Right lobe of liver (tissue), 4 donors: ENCODE measurements at regions not wholly inside any gene's neighbourhood (a gene's known extent, or its start where the extent isn't known, plus 50 kb on each side); places are given as distances from the start of the nearest gene placed in this dataset.

Source experiments
- POLR2A ChIP-seq: fragments of 450-650 bp; IDR thresholded peaks from one replicate; pipeline ENCODE4 v1.6.1; 2017; ENCODE audit warnings: antibody characterized with exemption, mild to moderate bottlenecking
- TF ChIP-seq, protein P1 (sequence below), 4 donors: fragments of 200-600 bp in 3 of 4; fragments of 450-650 bp in 1 of 4; IDR thresholded peaks; one replicate each; pipeline versions ENCODE4 v1.5.1 to v1.8.0; 2016 to 2022; ENCODE audit warnings: antibody characterized with exemption in 4 of 4, mild to moderate bottlenecking in 2 of 4
- donor health status: DM: no; HTN: no; CAD: no.
- donor health status: DM: no; HTN: no; CAD: no.
- donor health status: DM: no; HTN: yes; CAD: no.

DNA sequence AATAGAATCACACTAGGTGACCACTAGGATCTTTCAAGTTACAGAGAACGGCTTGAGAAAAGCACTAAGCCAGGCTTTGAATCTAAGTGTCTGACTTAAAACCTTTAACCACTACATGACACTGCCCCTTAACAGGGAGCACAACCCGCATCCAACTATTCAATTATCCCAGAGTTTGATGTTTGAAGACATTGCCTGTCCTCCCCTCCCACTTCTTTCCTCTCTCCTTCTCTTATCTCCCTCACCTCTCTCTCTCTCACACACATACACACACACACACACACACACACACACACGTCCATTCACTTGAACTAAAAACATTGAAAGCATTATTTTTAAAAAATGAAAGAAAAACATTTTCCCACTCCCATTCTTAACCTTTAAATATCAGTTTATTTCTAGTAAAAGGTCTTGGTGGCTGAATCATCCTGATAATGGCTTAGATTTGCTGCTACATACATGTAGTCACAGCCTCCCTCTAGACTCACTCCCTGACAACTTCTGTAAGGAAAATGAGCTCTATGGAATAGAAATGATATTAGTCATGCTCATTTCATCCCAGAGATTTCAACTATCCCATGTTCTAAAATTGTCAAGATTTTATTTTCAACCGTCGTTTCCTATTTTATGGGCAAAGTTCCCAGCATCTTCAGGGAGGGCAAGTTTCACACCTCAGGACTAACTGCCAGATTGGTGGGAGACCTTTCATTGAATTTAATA, 53.5 kb upstream of the RAP1B start:
- TF ChIP-seq, protein P1, sequence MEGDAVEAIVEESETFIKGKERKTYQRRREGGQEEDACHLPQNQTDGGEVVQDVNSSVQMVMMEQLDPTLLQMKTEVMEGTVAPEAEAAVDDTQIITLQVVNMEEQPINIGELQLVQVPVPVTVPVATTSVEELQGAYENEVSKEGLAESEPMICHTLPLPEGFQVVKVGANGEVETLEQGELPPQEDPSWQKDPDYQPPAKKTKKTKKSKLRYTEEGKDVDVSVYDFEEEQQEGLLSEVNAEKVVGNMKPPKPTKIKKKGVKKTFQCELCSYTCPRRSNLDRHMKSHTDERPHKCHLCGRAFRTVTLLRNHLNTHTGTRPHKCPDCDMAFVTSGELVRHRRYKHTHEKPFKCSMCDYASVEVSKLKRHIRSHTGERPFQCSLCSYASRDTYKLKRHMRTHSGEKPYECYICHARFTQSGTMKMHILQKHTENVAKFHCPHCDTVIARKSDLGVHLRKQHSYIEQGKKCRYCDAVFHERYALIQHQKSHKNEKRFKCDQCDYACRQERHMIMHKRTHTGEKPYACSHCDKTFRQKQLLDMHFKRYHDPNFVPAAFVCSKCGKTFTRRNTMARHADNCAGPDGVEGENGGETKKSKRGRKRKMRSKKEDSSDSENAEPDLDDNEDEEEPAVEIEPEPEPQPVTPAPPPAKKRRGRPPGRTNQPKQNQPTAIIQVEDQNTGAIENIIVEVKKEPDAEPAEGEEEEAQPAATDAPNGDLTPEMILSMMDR (IDR thresholded peaks at IDR 0.05), result no peak
- no peak for TF ChIP-seq POLR2A
